GM19397 (cell line): ENCODE measurements at regions not wholly inside any gene's neighbourhood (a gene's known extent, or its start where the extent isn't known, plus 50 kb on each side); places are given as distances from the start of the nearest gene placed in this dataset.
A peak's percentile ranks its signal among the peaks of the same experiment; 100 is the strongest.
"Not testable (repeated sequence)": the region's sequence is repeated elsewhere in the genome, so short reads cannot be mapped to it uniquely, and the experiment has no call there.

Experiments used
- ATAC-seq: cut with Tn5 transposase; IDR thresholded peaks from one replicate; pipeline ENCODE4 v1.9.1; 2021; ENCODE audit warnings: mild to moderate bottlenecking, moderate library complexity; ENCODE audit not compliant: unreplicated experiment

GRCh38 chr7:106563466-106564150 lies 97.3 kb downstream of the CCDC71L start:
- ATAC-seq, result no peak

DNA sequence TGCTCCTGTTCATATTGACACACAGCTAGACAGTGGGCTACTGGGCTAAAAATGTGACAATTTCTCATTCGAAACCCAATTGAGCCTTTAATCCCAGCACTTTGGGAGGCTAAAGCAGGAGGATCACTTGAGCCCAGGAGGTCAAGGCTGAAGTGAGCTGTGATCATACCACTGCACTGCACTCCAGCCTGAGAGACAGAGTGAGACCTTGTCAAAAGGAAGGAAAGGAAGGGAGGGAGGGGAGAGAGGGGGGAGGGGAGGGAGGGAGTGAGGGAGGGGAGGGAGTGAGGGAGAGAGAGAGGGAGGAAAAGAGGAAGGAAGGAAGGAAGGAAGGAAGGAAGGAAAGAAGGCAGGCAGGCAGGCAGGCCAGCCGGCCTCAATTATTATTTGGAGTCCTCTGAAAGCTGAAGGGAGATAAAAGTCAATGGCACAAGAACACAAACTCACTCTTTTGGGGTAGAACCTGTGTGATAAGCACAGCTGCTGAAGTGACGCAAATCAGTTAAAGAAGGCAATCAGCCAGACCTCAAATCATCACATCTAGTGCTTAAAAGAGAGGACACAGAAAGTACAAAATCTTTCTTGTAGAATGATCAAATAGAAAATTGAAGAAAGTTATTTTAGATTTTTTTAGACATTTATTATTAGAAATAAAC lies 98.1 kb downstream of the CCDC71L start:
- no peak for ATAC-seq

GRCh38 chr7:106561666-106562411 lies 99.1 kb downstream of the CCDC71L start:
- ATAC-seq, result no peak

DNA sequence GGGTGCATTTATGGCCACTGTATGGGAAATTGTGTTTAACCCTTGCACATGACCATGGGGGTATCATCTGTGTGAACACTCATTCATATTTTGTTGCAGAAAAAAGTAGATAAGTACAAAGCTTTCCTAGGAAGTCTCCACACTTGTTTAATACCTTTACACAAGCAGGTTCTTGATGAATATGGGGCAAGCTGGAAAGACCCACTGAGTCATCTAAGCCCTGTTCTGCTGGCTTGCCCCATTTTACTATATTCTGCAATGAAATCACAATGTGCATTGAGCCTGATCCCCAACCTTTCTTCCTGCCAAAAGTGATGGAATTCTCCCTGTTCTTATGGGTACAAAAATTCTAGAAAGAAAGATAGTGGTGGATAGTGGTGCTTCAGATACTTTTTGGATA lies 99.8 kb downstream of the CCDC71L start:
- ATAC-seq, result no peak

- ATAC-seq, result no peak
These were observed 100.5 kb downstream of the CCDC71L start for GRCh38 chr7:106560482-106560881.

GRCh38 chr7:106556244-106556643 lies 104.7 kb downstream of the CCDC71L start:
- ATAC-seq, result not testable (repeated sequence)

DNA sequence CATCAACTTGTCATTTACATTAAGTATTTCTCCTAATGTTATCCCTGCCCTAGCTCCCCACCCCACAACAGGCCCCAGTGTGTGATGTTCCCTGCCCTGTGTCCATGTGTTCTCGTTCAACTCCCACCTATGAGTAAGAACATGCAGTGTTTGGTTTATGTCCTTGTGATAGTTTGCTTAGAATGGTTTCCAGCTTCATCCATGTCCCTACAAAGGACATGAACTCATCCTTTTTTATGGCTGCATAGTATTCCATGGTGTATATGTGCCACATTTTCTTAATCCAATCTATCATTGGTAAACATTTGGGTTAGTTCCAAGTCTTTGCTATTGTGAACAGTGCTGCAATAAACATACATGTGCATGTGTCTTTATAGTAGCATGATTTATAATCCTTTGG lies 106.3 kb downstream of the CCDC71L start:
- ATAC-seq, result not testable (repeated sequence)

DNA sequence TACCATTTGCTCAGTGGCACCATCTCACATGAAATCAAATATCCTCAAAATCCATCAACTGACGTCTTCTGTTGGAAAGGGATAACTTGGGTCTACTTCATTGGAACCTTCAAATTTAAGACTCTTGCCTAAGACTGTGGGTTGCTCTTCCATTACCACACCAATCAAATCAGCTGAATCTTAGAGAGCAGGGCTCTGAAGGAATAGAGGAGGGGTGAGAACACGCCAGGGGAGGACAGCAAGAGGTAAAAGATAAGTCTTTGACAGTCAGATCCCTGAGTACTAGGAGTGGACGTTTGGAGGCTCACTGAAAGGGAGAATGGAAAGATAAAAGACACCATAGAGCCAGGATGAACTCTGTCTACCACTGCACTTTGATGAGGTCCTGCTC lies 107.5 kb downstream of the CCDC71L start:
- ATAC-seq, result no peak

- peak; percentile 97 for ATAC-seq
These were observed 108.1 kb downstream of the CCDC71L start for GRCh38 chr7:106552645-106553445.

DNA sequence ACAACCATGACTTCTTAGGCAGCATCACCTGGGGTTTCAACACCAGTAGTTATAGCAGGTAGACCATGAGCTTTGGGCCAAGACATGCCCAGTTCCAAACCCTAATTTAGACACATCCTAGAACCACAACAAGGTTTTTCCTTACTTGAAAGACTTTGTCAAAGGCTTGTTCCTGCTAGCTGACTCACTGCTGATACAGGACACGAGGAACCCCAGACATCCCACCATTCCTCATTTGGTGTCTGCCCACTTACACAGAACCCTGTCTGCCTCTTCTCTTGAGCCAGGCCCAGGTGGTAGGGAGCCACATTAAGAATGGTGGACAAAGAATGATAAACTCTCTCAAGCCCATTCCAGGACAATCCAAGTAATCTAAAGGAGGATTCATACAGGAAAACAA lies 109.0 kb downstream of the CCDC71L start:
- no peak for ATAC-seq

DNA sequence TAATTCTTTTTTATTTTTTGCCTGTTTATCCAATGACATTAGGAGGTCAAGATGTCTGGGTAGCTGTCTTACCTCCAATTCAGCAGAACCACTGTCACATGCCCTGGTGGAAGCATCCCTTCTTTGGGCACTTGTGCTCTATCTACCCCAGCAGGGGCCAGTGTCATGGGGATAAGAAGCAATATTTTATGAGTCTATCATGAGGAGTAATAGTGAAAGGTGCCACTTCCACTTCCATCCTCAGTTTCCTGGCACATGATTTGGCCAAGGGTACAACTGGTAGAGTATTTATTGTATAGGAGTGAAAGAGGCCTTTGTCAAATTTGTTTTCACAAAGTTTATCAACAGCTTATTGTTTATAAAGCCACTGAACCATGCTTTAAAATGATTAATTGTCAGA lies 112.5 kb downstream of the CCDC71L start:
- ATAC-seq, result no peak

DNA sequence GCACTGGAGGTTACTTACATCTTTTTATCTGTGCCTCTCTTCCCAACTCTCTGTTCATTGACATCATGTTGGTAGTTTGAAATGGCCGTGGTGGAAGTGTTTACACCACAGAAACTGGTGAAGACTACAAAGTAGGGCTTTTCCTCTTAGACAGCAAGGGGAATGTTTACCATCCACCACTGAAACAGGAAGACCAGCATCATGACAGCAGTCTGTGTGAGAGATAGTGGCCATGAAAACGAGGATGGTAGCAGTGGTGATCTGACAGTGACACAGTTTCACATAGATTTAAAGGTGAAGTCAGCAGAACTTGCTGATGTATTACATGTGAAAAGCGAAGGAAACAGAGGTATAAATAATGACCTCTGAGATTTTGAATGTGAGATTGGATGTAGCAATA lies 115.7 kb downstream of the CCDC71L start:
- no peak for ATAC-seq

DNA sequence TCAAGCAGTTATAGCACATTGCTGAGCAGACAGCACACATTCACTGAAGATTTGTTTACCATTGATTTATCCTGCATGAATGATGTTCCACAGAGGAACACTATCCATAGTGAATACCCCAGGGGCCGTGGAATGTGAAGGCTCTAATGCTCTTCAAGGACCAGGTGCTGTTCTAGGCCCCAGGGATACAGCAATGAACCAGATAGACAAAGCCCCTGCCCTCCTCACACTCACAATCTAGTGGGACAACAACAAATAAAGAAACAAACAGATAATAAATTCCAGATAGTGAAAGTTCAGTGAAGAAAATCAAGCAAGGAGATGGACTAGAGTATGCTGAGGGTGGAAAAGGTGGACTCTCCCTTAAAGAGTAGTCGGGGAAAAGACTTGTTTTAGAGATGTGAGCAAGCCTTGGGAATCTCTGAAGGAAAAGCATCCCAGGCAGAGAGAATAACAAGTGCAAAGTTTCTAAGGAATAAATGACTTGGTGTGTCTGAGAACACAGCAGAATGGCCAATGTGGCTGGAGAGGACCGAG lies 117.7 kb downstream of the CCDC71L start:
- no peak for ATAC-seq

- ATAC-seq, result peak; percentile 77
These were observed 118.3 kb downstream of the CCDC71L start for GRCh38 chr7:106542550-106543220.

DNA sequence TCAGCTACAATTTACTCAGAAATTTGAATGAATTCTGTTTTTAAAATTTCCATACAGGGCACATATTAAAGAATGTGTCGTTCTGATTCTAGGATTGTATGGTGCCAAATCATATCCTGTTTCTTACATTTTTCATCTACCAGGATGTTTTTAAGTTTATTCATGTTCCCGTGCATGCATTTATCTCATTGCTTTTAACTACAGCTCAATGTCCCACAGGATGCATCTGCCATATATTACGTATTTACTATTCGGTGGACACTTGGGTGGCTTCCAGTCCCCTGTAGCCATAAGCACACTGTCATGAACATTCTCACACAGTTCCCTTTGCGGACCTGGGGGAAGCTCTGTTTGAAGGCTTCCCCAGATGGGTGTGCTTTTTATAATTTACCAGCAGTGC lies 122.3 kb downstream of the CCDC71L start:
- no peak for ATAC-seq

GRCh38 chr7:106537119-106537518 lies 123.8 kb downstream of the CCDC71L start:
- no peak for ATAC-seq

DNA sequence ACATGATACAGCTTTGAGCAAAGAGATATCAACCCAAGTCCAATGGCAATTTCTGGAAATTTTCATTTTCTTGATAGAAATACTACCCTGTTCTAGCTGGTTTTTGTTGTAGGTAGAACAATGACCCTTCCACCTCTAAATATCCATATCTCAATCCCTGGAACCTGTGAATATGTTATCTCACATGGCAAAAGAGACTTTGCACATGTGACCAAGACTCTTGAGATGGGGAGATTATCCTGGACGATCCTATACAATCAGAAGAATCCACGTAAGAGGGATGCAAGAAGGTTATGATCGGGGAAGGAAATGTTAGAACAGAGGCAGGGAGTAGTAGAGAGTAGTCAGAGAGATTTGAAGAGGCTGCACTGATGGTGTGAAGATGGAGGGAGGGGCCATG lies 124.9 kb downstream of the CCDC71L start:
- ATAC-seq, result no peak

- ATAC-seq, result no peak
These were observed 125.6 kb downstream of the CCDC71L start for GRCh38 chr7:106535234-106535932.

DNA sequence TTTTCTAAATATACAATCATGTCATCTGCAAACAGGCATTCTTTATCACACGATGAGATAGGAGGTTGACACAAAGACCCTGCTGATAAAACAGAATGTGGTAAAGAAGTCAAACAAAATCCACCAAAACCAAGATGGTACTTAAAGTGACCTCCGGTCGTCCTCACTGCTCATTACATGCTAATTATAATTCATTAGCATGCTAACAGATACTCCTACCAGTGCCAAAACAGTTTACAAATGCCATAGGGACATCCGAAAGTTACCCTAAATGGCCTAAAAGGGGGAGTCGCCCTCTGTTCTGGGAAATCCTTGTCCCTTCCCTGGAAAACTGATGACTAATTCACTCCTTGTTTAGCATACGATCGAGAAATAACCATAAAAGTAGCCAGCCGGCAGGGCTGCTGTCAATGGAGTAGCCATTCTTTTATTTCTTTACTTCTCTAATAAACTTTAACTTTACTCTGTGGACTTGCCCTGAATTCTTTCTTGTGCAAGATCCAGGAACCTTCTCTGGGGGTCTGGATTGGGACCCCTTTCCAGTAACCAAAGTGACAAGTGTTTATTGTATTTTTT lies 126.6 kb downstream of the CCDC71L start:
- ATAC-seq, result no peak
